K562 (cell line): ENCODE measurements at regions not wholly inside any gene's neighbourhood (a gene's known extent, or its start where the extent isn't known, plus 50 kb on each side); places are given as distances from the start of the nearest gene placed in this dataset.

Experiments used
- ATAC-seq: fragments of 200-7000 bp; cut with Tn5 transposase; 3 replicates; pipeline ENCODE4 v1.9.1; 2020; ENCODE audit warnings: moderate library complexity
- BruUV-seq: library from RNA; stranded (reverse); fragments of 400-500 nt; replicated peaks from 2 replicates; lab custom pipeline; 2021; lab: Mats Ljungman, UMichigan
- CTCF ChIA-PET: fragments of 300-600 bp; formaldehyde crosslinking; extraction: SDS; loops from one replicate; lab custom pipeline; 2021; ENCODE audit warnings: low intra/inter-chr PET ratio; lab: Yijun Ruan, JAX
- POLR2A ChIA-PET: fragments of 300-600, 350-650 bp; sonication (Branson Sonifier 250); formaldehyde crosslinking; extraction: SDS; loops from one replicate; lab custom pipeline; 2021; ENCODE audit warnings: antibody characterized with exemption, inconsistent platforms; lab: Yijun Ruan, JAX
- DNase-seq, 4 experiments: peaks; one replicate each; pipeline versions ENCODE4 v3.0.0 to v3.0.0-alpha.2; 2011 to 2018; ENCODE audit warnings: low spot score in 3 of 4, mixed read lengths in 3 of 4; ENCODE audit errors: extremely low read depth in 1 of 4
- FAIRE-seq: peaks from 2 replicates; lab custom pipeline; 2011; peaks lifted over from hg19 to GRCh38; lab: Jason Lieb, UNC
- H2AFZ ChIP-seq: 2 replicates; pipeline ENCODE4 v1.6.0; 2011; ENCODE audit warnings: low read depth, low read length, control low read depth, inconsistent platforms
- H3K27ac ChIP-seq: fragments of 200-600 bp; 3 replicates; pipeline ENCODE4 v1.8.0; 2011; ENCODE audit warnings: low read depth, mild to moderate bottlenecking, control low read depth, inconsistent platforms, low read length, moderate library complexity, mixed read lengths; ENCODE audit errors: extremely low read depth
- H3K27me3 ChIP-seq, 2 experiments: fragments of 300-600 bp in 1 of 2; 2 replicates in 1 of 2; 3 replicates in 1 of 2; pipeline versions ENCODE4 v1.6.0 to v1.8.0; 2011; ENCODE audit warnings: inconsistent platforms in 2 of 2, low read length in 2 of 2, mild to moderate bottlenecking in 1 of 2, mixed read lengths in 1 of 2, moderate library complexity in 1 of 2; ENCODE audit not compliant: control insufficient read depth in 2 of 2, insufficient read depth in 2 of 2
- H3K36me3 ChIP-seq: fragments of 300-600 bp; 3 replicates; pipeline ENCODE4 v1.8.0; 2011; ENCODE audit warnings: mild to moderate bottlenecking, low read length, inconsistent platforms; ENCODE audit not compliant: control insufficient read depth, insufficient read depth
- H3K4me1 ChIP-seq, 2 experiments: fragments of 200-600 bp in 1 of 2; replicated peaks in 1 of 2; 2 replicates in 1 of 2; 3 replicates in 1 of 2; pipeline versions ENCODE4 v1.5.1 to v1.8.0; 2011; ENCODE audit warnings: inconsistent platforms in 2 of 2, low read length in 2 of 2, mild to moderate bottlenecking in 1 of 2, mixed read lengths in 1 of 2, moderate library complexity in 1 of 2; ENCODE audit not compliant: control insufficient read depth in 2 of 2, insufficient read depth in 2 of 2
- H3K4me2 ChIP-seq: 2 replicates; pipeline ENCODE4 v1.6.1; 2011; ENCODE audit warnings: low read length, control low read depth, inconsistent platforms, mixed read lengths; ENCODE audit not compliant: insufficient read depth
- H3K4me3 ChIP-seq: fragments of 200-600 bp; sonication (generic), shearing (Covaris generic); 2 replicates; pipeline ENCODE4 v1.5.1; 2016; ENCODE audit warnings: control low read depth, inconsistent platforms
- H3K79me2 ChIP-seq: fragments of 200-600 bp; 3 replicates; pipeline ENCODE4 v1.8.0; 2011; ENCODE audit warnings: low read length, inconsistent platforms; ENCODE audit not compliant: control insufficient read depth, insufficient read depth
- H3K9ac ChIP-seq, 2 experiments: 2 replicates each; pipeline versions ENCODE4 v1.6.0 to v1.6.1; 2011; ENCODE audit warnings: low read depth in 2 of 2, low read length in 2 of 2, control low read depth in 1 of 2, inconsistent platforms in 1 of 2, mild to moderate bottlenecking in 1 of 2, mixed read lengths in 1 of 2; ENCODE audit not compliant: insufficient read depth in 1 of 2
- H3K9me1 ChIP-seq: one replicate; pipeline ENCODE4 v1.6.0; 2011; ENCODE audit warnings: inconsistent platforms, mild to moderate bottlenecking, low read length, moderate library complexity; ENCODE audit not compliant: control insufficient read depth, insufficient read depth
- H3K9me3 ChIP-seq: replicated peaks from 2 replicates; pipeline ENCODE4 v1.5.1; 2011; ENCODE audit warnings: low read depth, low read length, inconsistent platforms; ENCODE audit not compliant: control insufficient read depth, insufficient read depth
- H4K20me1 ChIP-seq: replicated peaks from 2 replicates; pipeline ENCODE4 v1.6.1; 2011; ENCODE audit warnings: low read length, inconsistent platforms, mixed read lengths; ENCODE audit not compliant: control insufficient read depth, insufficient read depth
- RFX1 ChIP-seq: fragments of 450-650 bp; IDR thresholded peaks from 2 replicates; pipeline ENCODE4 v1.6.1; 2016; ENCODE audit warnings: mild to moderate bottlenecking, moderate library complexity
- ZKSCAN3 ChIP-seq: fragments of 250-450 bp; sonication (Bioruptor Pico); IDR thresholded peaks from 2 replicates; pipeline ENCODE4 v1.4.0; 2020
- WGBS: fragments of 100-300 bp; shearing (Covaris generic); methylation state at CpG from one replicate; pipeline ENCODE4 v1.1.6; 2016; ENCODE audit warnings: low coverage, mixed read lengths; ENCODE audit not compliant: insufficient coverage; ENCODE audit errors: missing lambda C conversion rate; 5-methylcytosine and 5-hydroxymethylcytosine counted together
- in situ Hi-C: fragments of 300-500 bp; cut with MboI; formaldehyde crosslinking; loops from 4 replicates; pipeline ENCODE4 v1.15.0; 2018; ENCODE audit warnings: inconsistent platforms, mixed read lengths
- intact Hi-C: fragments of 100-400 bp; cut with micrococcal nuclease; formaldehyde crosslinking; loops from 2 replicates; pipeline ENCODE4 v1.14.2; 2022
- TF ChIP-seq, protein P1 (sequence below): sonication (generic); formaldehyde crosslinking; IDR thresholded peaks from 2 replicates; pipeline ENCODE4 v1.8.0; 2023; ENCODE audit warnings: mild to moderate bottlenecking, missing genetic modification reagents
- TF ChIP-seq, protein P2 (sequence below): sonication (generic); formaldehyde crosslinking; IDR thresholded peaks from 2 replicates; pipeline ENCODE4 v1.8.1; 2022; ENCODE audit warnings: missing genetic modification reagents
- TF ChIP-seq, protein P3 (sequence below), 2 experiments: fragments of 250-450 bp in 1 of 2; fragments of 450-650 bp in 1 of 2; sonication (Bioruptor Pico) in 1 of 2; IDR thresholded peaks; 2 replicates each; pipeline versions ENCODE4 v1.6.1 to v1.8.0; 2016 to 2021; ENCODE audit warnings: mild to moderate bottlenecking in 2 of 2, moderate library complexity in 2 of 2, missing compliant biosample characterization in 1 of 2, missing genetic modification characterization in 1 of 2
- TF ChIP-seq, protein P4 (sequence below): fragments of 450-650 bp; conservative IDR thresholded peaks from 2 replicates; pipeline ENCODE4 v1.6.1; 2016; ENCODE audit warnings: missing genetic modification characterization, low read depth, mild to moderate bottlenecking, control low read depth, missing compliant biosample characterization

DNA sequence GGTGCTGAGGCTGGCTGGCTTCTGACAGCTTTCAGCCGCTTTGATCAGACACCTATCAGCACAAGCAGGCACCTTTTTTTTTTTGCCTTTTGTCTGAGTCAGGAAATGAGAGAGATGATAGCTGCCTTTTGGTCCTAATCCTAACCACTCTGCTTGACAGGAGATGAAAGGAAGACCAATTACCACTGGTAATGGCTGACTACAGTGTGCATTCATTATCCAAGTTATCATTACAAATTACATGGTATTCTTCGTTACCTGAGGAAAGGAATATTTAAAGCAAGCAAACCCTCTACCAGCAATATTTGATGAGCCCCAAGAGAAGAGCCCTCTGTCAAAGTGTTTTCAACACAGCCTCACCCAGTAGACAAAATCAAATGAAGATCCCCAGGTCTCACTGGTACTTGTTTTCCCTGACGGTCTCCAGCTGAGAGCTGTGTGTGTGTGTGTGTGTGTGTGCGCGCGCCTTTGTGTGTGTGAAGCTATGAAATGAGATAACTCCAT, 925.7 kb downstream of the DCDC2C start:
- ATAC-seq (no peak), DNase-seq (no peak), FAIRE-seq (no peak)
- TF ChIP-seq, protein P1, sequence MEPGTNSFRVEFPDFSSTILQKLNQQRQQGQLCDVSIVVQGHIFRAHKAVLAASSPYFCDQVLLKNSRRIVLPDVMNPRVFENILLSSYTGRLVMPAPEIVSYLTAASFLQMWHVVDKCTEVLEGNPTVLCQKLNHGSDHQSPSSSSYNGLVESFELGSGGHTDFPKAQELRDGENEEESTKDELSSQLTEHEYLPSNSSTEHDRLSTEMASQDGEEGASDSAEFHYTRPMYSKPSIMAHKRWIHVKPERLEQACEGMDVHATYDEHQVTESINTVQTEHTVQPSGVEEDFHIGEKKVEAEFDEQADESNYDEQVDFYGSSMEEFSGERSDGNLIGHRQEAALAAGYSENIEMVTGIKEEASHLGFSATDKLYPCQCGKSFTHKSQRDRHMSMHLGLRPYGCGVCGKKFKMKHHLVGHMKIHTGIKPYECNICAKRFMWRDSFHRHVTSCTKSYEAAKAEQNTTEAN (CRISPR knock-in tag) = no peak
- TF ChIP-seq RFX1 (no peak), ZKSCAN3 (CRISPR knock-in tag) (no peak)
- TF ChIP-seq, protein P2, sequence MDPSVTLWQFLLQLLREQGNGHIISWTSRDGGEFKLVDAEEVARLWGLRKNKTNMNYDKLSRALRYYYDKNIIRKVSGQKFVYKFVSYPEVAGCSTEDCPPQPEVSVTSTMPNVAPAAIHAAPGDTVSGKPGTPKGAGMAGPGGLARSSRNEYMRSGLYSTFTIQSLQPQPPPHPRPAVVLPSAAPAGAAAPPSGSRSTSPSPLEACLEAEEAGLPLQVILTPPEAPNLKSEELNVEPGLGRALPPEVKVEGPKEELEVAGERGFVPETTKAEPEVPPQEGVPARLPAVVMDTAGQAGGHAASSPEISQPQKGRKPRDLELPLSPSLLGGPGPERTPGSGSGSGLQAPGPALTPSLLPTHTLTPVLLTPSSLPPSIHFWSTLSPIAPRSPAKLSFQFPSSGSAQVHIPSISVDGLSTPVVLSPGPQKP = no peak
- TF ChIP-seq, protein P3, sequence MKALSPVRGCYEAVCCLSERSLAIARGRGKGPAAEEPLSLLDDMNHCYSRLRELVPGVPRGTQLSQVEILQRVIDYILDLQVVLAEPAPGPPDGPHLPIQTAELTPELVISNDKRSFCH (CRISPR knock-in tag; IDR thresholded peaks at IDR 0.05) = no peak
- TF ChIP-seq, protein P3 (tag; IDR thresholded peaks at IDR 0.05) = no peak
- TF ChIP-seq, protein P4, sequence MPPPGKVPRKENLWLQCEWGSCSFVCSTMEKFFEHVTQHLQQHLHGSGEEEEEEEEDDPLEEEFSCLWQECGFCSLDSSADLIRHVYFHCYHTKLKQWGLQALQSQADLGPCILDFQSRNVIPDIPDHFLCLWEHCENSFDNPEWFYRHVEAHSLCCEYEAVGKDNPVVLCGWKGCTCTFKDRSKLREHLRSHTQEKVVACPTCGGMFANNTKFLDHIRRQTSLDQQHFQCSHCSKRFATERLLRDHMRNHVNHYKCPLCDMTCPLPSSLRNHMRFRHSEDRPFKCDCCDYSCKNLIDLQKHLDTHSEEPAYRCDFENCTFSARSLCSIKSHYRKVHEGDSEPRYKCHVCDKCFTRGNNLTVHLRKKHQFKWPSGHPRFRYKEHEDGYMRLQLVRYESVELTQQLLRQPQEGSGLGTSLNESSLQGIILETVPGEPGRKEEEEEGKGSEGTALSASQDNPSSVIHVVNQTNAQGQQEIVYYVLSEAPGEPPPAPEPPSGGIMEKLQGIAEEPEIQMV (tag) = no peak
- no peaks in the 10 kb centered on the region for H3K4me1 ChIP-seq
- H2AFZ ChIP-seq = no peak overlapping the region
- no peak overlapping the region for H3K4me3 ChIP-seq
- 4% methylated on average over 6 of the region's 6 CpGs for WGBS
- no peaks in the 10 kb centered on the region for H3K9me3 ChIP-seq
- in situ Hi-C loops (no loop called here), intact Hi-C loops (no loop called here)
- H3K9me1 ChIP-seq = no peaks in the 10 kb centered on the region
- H3K27ac ChIP-seq = no peak overlapping the region
- H3K4me2 ChIP-seq = no peak overlapping the region
- H3K27me3 ChIP-seq = no peaks in the 10 kb centered on the region
- no peaks in the 10 kb centered on the region for H3K79me2 ChIP-seq
- H3K9ac ChIP-seq = no peak overlapping the region
- H4K20me1 ChIP-seq = no peaks in the 10 kb centered on the region
- CTCF ChIA-PET = no interaction called here
- BruUV-seq = no TSS peak
- H3K36me3 ChIP-seq = no peaks in the 10 kb centered on the region
- POLR2A ChIA-PET = no interaction called here
